Activated CD4-positive, CD25-positive, alpha-beta regulatory T cell treated with anti-CD3 and anti-CD28 coated beads, Interleukin-2, amount 50 U/mL, for 72 hours (primary cell): ENCODE measurements at regions not wholly inside any gene's neighbourhood (a gene's known extent, or its start where the extent isn't known, plus 50 kb on each side); places are given as distances from the start of the nearest gene placed in this dataset.

Experiments
- DNase-seq: peaks from one replicate; pipeline ENCODE4 v3.0.0; 2021

DNA sequence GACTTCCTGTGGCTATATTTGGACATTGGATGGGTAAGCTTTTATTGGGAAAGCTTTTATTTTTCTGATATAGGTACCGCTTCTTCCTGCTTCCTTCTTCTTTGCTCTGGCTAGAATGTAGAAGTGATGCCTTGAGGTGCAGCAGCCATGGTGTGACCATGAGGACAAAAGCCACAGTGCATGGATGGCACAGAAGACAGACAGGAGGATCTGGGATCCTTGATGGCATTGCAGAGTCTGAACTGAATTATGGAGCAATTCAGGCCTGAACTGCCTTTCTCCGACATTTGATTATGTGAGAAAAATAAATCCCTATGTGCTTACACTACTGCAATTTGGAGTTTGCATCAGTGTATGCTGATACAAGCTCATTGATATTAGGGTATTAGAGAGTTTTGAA lies 191.3 kb upstream of the CRY1 start:
- DNase-seq: no peak

DNA sequence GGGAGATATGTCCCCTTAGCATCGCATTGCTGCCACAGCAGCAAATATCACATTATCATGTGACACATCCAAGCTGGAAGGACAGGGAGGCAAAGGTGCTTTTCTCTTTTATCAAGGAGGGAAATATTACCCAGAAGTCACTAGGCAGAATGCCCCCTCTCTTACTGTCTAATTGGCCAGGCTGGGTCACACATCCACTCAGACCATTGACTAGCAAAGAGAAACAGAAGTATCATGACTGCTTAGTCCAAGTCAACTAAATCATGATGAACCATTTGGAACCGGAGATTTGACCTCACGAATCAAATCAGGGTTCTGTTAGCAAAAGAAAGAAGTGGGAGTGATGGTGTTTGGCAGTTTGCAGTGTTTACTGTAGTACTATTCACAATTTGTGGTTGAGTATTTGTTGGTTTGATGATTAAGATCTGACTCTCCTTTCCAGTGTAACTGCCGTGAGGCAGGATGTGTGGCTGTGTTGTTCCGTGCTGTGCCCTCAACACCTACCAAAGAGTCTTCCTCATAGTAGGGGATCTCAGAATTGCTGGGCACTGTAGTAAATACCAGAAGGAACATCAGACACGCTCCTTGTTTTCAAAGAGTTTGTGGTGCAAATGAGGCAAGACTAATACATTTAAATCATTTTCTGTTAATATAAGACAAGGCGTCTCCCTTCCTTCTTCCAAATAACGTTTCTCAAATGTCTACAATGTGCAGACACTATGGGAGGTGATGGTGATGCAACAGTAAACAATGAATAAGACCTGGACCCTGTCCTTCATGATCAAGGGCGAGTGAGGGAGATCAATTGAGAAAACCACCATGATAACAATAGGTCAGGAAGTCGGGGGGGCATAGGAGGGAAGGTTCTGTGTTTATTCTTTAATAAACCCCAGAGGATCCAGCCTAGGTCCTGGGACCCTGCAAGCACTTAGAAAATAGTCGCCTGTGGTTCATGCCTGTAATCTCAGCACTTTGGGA lies 194.4 kb upstream of the CRY1 start:
- DNase-seq: no peak

DNA sequence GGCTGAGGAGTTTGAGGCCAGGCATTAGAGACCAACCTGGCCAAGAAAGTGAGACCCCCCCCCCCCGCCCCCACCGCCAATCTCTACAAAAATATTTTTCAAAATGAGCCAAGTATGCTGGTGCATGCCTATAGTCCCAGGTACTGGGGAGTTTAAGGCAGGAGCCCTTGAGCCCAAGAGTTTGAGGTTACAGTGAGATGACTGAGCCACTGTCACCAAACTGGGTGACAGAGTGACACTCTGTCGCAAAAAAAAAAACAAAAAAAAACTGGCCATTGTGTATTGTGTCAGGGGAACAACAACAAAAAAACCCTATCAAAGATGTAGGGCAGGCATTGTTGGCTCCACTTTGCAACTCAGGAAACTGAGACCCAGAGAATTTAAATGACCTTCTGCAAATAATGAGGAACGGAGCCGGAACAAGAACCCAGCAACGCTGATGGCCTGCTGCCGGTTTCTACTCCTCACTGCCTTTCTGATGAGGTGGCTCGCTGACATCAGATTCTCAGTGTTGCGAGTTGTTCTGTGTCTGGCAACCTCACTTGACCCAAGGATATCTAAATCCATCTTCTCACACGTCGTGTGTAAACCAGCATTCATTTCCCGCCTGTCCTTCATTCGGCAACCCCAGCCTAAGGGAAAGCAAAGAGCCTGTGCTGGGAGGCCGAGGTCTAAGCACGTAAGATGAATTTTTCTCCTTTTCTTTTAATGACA lies 195.2 kb upstream of the CRY1 start:
- no peak for DNase-seq

DNA sequence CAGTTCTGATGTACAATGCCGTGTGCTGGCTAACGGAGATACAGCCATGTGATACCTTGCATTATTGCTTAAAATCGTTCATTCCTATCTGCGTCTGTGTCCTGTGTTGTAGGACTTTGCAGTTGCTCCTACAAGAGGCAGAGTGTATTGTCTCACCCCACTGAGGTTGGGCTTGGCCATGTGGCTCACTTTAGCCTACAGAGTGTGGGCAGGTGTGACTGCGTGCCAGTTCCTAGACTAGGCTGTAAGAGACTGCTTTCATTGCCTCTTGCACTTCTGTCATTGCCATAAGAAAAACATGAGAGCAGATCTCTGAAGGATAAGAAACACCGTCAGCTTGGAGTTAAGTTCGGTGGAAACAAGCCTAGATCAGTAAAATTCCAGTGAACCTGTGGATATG lies 197.7 kb upstream of the CRY1 start:
- DNase-seq: no peak

DNA sequence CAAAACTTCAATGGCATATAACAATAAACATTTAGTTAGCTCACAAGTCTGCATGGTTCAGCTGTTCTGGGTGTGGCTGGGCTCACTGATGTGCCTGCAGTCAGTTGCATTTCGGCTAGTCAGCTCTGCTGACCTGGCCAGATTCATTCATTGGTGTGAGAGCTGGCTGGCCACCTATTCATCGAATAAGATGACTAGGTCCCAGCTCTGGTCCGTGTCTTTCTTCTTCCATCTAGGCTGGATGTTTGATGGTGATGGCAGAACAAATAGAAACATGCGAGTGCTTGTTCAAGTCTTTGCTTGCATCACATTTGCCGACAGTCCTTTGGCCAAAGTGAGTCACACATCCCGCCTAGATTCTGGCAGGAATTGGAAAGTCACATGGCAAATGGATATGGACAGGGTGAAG lies 203.3 kb upstream of the CRY1 start:
- no peak for DNase-seq

DNA sequence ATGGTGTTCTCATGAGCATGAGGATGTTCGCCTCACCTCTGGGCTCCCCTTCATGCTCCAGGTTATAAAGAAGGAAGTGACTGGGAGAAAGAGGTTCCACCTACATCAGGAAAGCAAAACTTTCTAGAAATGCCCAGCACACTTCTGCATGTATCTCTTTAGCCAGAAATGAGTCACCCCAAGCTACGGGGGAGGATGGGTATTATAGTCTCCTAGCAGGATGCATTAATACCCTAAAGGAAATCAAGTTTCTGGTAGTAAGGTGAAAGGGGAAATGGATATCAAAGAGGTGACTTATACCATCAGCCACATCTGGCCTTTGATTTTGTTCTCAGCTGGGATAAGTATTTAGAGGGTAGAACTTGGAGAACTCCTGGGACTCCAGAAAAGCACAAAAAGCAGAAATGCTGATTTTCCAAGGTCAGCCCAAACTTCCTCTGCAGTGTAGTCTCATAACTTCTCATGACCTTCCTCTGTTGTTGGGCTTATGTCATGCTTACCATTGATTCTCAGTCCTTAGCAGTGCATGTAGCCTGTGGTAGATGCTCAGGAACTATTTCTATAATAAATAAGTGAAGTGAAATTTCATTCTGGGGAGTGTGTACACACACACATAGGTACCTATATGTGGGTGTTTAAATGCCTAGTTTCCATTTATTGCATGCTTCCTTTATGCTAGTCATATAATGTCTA lies 209.4 kb upstream of the CRY1 start:
- DNase-seq: no peak

DNA sequence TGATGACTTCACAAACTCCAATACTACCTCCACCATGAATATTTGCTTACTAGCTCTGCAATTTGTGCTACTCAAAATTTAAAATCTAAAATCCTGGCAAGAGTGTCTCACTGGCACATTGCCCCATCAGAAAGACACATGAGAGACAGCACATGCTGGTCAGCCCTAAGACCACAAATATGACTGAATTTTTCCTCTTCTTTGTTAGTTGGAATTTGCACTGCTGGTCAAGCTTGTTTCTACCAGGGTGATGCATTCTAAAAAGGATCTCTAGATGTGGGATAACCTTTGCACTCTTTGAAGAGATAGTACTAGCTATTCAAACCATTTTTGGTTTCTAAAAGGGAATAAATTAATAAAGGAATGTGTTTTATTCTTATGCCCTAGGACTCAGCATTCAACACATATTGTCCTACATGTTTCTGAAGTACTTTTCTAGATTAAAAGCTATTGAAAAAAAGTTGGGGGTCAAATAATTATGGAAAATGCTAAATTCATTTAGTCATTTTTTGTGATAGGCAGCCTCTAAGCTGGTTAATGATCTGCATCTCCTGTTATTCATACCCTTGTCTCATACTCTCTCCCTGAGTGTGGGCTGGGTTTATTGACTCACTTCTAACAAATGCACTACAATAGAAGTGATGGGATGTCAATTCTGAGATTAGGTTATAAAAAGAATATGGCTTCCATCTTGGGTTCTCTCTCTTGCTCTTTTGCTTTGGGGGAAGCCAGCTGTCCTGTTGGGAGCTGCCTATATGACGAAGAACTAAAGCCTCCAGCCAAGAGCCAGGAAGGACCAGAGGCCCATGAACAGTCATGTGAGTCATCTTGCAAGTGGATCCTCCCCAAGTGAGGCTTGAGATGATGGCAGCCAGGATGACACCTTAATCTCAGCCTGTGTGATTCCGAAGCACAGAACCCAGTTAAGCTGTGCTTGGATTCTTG lies 211.5 kb upstream of the CRY1 start:
- DNase-seq: no peak

DNA sequence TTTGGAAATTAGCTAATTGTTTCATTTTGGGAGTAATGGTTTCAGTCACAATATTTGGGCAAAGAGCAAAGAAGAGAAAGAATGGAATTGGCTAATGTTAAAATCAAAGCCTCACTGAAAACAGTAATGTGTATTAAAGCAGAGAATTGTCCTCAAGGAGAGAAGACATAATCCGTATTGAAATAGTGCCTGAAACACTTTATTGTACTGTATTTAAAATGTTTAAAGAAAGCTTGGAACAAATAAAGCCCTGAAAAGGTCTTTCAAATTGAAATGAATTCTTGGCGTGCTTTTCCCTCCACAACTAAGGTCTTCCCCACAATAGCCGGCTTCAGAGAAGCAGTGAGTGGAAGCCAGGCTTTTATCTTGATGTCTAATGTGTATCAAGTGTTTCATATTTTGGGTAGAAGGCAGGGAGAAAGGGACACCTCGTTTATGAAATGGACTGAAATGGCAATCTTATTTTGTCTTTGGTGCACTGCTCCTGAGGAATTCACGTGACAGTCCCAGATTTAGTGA lies 212.9 kb upstream of the CRY1 start:
- DNase-seq: no peak

DNA sequence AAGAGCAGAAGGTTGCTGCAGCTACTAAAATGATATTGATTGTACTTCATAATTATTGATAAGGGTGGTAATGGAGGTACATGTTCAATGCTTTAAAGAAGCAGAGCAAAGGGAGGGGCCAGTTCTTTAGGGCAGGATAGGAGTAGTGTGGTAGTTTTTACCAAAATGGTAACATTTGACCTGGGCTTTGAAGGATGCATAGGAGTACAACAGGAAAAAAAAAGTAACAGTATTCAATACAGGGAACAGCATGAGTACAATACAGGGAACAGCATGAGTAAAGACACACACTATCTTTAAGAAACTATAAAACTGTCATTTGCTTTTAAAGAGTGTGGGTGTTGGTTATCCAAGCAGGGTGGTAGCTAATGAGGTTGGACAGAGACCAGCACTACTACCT lies 215.0 kb upstream of the CRY1 start:
- no peak for DNase-seq

DNA sequence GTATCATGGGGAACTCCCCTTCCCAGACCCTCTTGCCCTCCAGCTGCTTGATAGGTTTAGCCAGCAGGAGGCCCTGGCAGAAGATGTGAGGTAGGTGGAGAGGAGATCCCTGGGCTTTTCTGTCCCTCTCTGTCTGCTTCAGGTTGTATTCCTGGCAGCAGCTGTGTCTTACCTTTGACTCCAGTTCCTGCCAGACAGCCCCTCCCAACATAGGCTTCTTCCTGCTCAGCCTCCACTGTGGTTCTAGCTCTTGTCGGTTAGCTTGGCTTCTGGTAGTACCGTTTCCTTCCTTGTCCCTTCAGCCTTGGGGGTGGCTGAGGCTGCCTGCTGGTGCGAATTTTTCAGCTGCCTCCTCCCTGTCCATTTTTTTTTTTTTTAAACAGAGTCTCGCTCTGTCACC lies 215.7 kb upstream of the CRY1 start:
- no peak for DNase-seq

DNA sequence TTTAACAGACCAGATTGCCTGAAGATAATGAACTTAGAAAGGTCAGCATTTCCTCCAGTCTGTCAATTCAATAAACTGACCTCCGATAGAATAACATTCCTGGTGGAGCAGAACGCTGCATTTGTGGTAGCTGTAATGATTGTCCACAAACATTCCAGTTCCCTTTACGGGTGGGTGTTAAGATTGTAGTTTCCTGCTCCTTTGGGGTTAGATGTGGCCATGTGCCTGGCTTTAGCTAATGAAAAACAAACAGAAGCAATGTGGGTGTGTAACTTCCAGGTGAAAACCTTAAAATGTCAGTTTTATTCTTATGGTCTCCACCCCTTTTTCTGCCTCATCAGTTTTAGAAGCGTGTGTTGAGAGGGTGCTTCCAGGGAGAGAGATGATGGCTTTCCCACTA lies 217.3 kb upstream of the CRY1 start:
- no peak for DNase-seq

DNA sequence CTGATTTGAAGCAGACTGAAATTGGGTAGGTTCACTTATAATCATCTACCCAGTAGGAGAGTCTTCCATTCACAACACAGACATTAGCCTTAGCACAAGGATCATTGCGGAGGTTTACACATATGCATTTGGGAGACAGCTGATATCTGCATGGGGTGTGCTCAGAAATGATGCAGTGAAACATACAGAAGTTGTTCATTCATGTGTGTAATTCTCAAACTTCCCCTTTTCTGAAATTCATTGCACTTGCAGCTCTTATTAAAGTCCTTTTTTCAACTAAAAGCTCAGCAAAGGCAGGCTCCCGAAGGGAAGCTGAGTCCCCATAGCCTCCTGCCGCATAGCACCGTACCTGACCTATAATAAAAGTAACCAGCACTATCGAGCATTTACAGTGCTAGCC lies 218.3 kb upstream of the CRY1 start:
- no peak for DNase-seq

DNA sequence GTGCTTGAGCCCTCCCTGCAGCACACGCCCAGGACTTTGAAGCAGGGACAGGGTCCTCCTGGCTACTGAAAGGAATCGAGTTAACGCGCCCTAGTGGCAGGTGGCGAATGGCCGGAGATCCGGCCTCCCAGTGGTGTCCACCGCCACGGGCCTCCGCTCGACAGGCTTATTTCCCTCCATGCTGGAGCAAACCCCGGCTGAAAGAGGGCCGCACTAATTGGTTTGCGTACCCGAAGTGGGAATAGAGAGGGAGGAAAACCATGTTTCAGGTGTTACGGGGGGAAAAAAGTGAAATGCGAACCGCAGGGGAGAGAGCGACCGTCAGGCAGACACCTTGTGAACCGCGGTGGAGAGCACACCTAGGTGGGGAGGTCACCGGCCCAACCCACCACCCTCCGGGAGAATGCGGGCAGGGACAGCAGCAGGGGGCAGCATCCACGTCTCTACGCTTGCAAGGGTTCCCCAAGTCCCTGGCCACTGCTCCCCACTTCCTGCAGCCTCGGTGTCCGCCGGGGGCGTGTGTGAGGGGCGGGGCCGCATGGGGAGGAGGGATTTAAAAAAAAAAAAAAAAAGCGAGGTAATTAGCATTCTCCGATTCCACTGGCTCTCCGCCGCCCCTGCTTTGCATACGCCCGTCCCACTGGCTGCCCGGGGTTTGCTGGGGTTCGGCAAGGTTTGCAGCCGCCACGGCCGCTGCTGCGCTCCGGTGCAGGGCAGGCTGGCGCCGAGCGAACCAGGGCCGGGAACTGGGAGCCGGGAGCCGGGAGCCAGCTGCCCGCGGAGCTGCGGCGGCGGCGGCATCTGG lies 224.6 kb upstream of the CRY1 start:
- DNase-seq: peak; percentile 83

DNA sequence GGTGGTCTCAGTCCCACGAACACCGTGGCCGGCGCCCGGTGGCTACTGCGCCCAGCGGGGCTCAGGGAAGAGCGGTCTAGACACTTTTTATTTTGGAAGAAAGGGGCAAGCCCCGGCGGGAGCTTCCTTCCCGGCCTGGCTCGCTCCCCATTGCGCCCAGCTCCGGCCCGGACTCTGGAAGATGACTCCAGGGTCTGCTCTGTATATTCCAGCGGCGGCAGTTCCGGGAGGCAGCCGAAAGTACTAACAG lies 225.1 kb upstream of the CRY1 start:
- DNase-seq: peak; percentile 48

DNA sequence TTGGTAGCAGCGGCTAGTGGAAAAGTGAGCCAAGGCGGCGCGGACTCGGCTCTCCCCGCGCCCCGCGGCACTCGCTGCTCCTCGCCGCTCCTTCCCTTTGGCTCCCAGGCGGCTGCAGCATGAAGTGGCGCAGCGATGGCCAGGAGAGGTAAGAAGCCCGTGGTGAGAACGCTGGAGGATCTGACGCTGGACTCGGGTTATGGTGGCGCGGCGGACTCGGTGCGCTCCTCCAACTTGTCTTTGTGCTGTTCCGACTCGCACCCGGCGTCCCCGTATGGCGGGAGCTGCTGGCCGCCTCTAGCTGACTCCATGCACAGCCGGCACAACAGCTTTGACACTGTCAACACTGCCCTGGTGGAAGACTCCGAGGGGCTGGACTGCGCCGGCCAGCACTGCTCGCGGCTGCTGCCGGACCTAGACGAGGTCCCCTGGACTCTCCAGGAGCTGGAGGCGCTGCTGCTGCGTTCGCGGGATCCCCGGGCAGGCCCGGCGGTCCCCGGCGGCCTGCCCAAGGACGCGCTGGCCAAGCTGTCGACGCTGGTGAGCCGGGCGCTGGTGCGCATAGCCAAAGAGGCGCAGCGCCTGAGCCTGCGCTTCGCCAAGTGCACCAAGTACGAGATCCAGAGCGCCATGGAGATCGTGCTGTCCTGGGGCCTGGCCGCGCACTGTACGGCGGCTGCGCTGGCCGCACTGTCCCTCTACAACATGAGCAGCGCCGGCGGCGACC lies 225.6 kb upstream of the CRY1 start:
- DNase-seq: peak; percentile 51

DNA sequence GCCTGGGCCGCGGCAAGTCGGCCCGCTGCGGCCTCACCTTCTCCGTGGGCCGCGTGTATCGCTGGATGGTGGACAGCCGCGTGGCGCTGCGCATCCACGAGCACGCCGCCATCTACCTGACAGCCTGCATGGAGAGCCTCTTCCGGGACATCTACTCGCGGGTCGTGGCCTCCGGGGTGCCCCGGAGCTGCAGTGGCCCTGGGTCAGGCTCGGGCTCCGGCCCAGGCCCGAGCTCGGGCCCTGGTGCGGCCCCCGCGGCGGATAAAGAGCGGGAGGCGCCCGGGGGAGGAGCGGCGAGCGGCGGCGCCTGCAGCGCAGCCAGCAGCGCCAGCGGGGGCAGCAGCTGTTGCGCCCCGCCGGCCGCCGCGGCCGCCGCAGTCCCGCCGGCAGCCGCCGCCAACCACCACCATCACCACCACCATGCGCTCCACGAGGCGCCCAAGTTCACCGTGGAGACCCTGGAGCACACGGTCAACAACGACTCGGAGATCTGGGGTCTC lies 226.2 kb upstream of the CRY1 start:
- DNase-seq: no peak

DNA sequence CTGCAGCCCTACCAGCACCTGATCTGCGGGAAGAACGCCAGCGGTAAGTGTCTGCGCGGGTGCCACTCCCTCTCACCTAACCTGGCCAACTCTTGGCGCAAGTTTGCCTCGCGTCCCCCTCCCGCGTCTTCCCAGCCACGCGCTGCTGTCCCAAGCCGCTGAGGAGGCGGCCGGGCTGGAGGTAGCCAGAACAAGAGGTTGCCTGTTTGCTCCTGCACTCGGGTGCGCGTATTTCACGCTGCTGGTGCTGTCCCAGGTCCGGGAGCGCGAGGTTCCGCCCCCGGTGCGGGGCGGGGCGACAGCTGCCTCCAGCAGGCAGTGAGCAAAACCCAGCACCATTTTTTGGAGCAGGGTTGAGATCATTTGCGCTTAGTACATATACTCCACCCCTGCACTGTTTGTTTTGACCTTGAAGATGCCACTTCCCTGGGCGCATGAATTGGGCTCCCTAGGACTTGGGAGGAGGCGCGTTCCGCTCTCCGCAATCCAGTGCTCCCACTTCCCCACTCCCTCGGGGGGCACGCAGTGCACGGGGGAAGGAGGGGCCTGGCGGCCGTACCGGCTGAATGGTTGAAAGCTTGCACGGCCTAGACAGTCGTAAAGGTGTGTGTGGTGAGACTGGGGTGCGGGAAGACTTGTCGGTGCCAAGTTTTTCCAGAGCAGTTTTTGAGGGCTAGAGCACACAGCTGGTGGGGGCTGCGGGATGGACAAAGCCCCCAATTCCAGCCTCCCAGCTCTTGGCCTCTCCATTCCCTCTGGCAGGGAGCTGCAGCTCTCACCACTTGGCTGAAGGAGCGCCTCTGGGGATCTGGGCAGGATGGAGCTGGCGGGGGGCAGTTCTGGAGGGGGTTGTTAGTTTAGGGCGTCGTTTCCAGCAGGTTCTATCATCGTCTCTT lies 226.9 kb upstream of the CRY1 start:
- DNase-seq: peak; percentile 80

DNA sequence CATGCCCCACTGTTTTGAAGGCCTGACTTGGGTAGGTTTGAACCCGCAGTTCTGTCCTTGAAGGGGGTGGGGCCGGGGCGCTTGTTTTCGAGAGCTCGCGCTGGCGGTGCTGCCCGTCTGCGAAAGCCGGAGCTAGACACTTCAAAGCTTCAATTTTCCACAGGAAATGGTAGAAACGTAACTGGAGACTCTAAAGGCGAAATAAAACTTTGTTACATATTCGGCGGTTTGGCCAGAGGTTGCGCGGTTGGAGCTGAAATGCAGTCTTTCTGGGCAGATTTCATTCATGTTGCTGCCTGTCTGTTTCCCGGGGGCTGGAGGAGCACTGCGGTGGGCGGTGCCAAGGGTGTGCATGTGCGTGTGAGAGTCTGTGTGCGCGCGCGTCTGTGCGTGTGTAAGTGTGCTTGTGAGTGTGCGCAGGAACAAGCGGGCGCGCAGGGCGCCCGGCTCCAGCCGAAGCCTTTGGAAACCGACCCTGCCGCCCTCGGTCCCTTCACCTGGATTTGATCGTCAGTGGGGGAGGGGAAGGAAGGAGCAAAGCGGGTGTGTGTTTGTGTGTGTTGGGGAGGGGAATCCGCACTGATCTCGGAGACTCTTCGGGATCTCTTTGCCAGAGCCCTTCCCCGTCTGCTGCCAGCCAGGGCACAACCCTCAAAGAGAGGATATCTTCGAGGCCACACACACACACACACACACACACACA lies 227.7 kb upstream of the CRY1 start:
- peak; percentile 65 for DNase-seq

DNA sequence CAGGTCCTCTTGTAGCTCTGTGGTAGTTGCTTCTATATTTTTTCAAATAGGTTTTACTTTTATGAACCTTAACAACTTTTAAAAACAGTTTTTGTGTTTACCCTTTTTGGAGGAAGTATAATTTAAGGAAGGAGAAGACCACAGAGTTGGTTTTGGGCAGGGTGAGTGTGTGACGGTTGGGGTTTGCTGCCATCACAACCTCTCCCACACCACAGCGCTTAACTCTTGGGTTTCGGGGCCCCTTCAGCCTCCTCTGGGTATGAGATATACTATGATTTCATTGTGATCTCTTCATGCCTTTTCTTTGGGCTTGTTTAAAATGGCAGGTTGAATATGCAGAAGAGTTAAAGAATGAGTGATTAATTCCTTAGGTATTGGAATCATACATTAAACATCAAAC lies 228.7 kb upstream of the CRY1 start:
- no peak for DNase-seq
